Type B pancreatic cell (in vitro differentiated cells): ENCODE measurements at regions not wholly inside any gene's neighbourhood (a gene's known extent, or its start where the extent isn't known, plus 50 kb on each side); places are given as distances from the start of the nearest gene placed in this dataset.

ENCODE experiments used
- DNase-seq: peaks from one replicate; pipeline ENCODE4 v3.0.0; 2021; ENCODE audit warnings: mixed read lengths; ENCODE audit not compliant: unreplicated experiment; ENCODE audit errors: extremely low spot score
- H3K27ac Mint-ChIP-seq: 2 replicates; pipeline ENCODE4 v1.8.0; 2021; ENCODE audit warnings: mild to moderate bottlenecking, mixed read lengths
- H3K27me3 Mint-ChIP-seq: 2 replicates; pipeline ENCODE4 v1.8.0; 2021; ENCODE audit warnings: mixed read lengths
- H3K36me3 Mint-ChIP-seq: 2 replicates; pipeline ENCODE4 v1.8.0; 2021; ENCODE audit warnings: mixed read lengths
- H3K4me1 Mint-ChIP-seq: one replicate; pipeline ENCODE4 v1.8.0; 2021; ENCODE audit warnings: mixed read lengths; ENCODE audit not compliant: unreplicated experiment
- H3K4me3 Mint-ChIP-seq: 2 replicates; pipeline ENCODE4 v1.8.0; 2021; ENCODE audit warnings: mild to moderate bottlenecking, mixed read lengths
- H3K9me3 Mint-ChIP-seq: 2 replicates; pipeline ENCODE4 v1.8.0; 2021; ENCODE audit warnings: mixed read lengths
- CTCF ChIP-seq: fragments of 200-600 bp; sonication (generic); conservative IDR thresholded peaks from 2 replicates; pipeline ENCODE4 v1.5.0; 2021; ENCODE audit warnings: antibody characterized with exemption, mild to moderate bottlenecking

GRCh38 chr5:8355981-8356380 lies 487.0 kb downstream of the MTRR start:
- H3K9me3 Mint-ChIP-seq, result no peaks in the 10 kb centered on the region
- no peak for DNase-seq
- no peak overlapping the region for H3K27ac Mint-ChIP-seq
- H3K4me3 Mint-ChIP-seq, result no peak overlapping the region
- TF ChIP-seq CTCF, result no peak
- no peaks in the 10 kb centered on the region for H3K4me1 Mint-ChIP-seq
- peaks cover 9% of the 10 kb centered on the region for H3K27me3 Mint-ChIP-seq
- H3K36me3 Mint-ChIP-seq, result no peaks in the 10 kb centered on the region

GRCh38 chr5:8360012-8360411 lies 491.1 kb downstream of the MTRR start:
- TF ChIP-seq CTCF, result no peak
- no peaks in the 10 kb centered on the region for H3K36me3 Mint-ChIP-seq
- DNase-seq, result no peak
- H3K27ac Mint-ChIP-seq, result no peak overlapping the region
- no peaks in the 10 kb centered on the region for H3K4me1 Mint-ChIP-seq
- no peak overlapping the region for H3K4me3 Mint-ChIP-seq
- H3K9me3 Mint-ChIP-seq, result no peaks in the 10 kb centered on the region
- H3K27me3 Mint-ChIP-seq, result peaks cover 9% of the 10 kb centered on the region

GRCh38 chr5:8362495-8362894 lies 493.5 kb downstream of the MTRR start:
- TF ChIP-seq CTCF, result no peak
- H3K4me1 Mint-ChIP-seq, result no peaks in the 10 kb centered on the region
- H3K36me3 Mint-ChIP-seq, result no peaks in the 10 kb centered on the region
- H3K4me3 Mint-ChIP-seq, result no peak overlapping the region
- H3K27ac Mint-ChIP-seq, result no peak overlapping the region
- no peak for DNase-seq
- H3K9me3 Mint-ChIP-seq, result no peaks in the 10 kb centered on the region
- peaks cover 2% of the 10 kb centered on the region for H3K27me3 Mint-ChIP-seq

- no peaks in the 10 kb centered on the region for H3K4me1 Mint-ChIP-seq
- H3K36me3 Mint-ChIP-seq, result no peaks in the 10 kb centered on the region
- H3K4me3 Mint-ChIP-seq, result no peak overlapping the region
- peaks cover 2% of the 10 kb centered on the region for H3K27me3 Mint-ChIP-seq
- no peaks in the 10 kb centered on the region for H3K9me3 Mint-ChIP-seq
- DNase-seq, result no peak
- H3K27ac Mint-ChIP-seq, result no peak overlapping the region
- no peak for TF ChIP-seq CTCF
These were observed 494.2 kb downstream of the MTRR start for GRCh38 chr5:8363138-8363537.

- DNase-seq, result no peak
- TF ChIP-seq CTCF, result no peak
- no peaks in the 10 kb centered on the region for H3K9me3 Mint-ChIP-seq
- H3K4me3 Mint-ChIP-seq, result no peak overlapping the region
- H3K27ac Mint-ChIP-seq, result no peak overlapping the region
- no peaks in the 10 kb centered on the region for H3K27me3 Mint-ChIP-seq
- no peaks in the 10 kb centered on the region for H3K36me3 Mint-ChIP-seq
- H3K4me1 Mint-ChIP-seq, result no peaks in the 10 kb centered on the region
These were observed 497.3 kb downstream of the MTRR start for GRCh38 chr5:8366266-8366665.

GRCh38 chr5:8376478-8376877 lies 507.5 kb downstream of the MTRR start:
- Mint-ChIP-seq H3K4me1 (peaks cover 5% of the 10 kb centered on the region), H3K27me3 (peaks cover 3% of the 10 kb centered on the region)

More at GRCh38 chr5:8376478-8376877, 507.5 kb downstream of the MTRR start:
- no peak for DNase-seq
- H3K4me3 Mint-ChIP-seq, result no peak overlapping the region
- H3K36me3 Mint-ChIP-seq, result no peaks in the 10 kb centered on the region
- peaks cover 7% of the 10 kb centered on the region for H3K9me3 Mint-ChIP-seq
- TF ChIP-seq CTCF, result no peak
- no peak overlapping the region for H3K27ac Mint-ChIP-seq
